GM12874 (cell line): ENCODE measurements at regions not wholly inside any gene's neighbourhood (a gene's known extent, or its start where the extent isn't known, plus 50 kb on each side); places are given as distances from the start of the nearest gene placed in this dataset.

Experiments used
- TF ChIP-seq, protein P1 (sequence below): IDR thresholded peaks from 2 replicates; pipeline ENCODE4 v1.5.1; 2011; ENCODE audit warnings: low read depth, mild to moderate bottlenecking, control low read depth, low read length, moderate library complexity; ENCODE audit not compliant: insufficient read depth

- TF ChIP-seq, protein P1, sequence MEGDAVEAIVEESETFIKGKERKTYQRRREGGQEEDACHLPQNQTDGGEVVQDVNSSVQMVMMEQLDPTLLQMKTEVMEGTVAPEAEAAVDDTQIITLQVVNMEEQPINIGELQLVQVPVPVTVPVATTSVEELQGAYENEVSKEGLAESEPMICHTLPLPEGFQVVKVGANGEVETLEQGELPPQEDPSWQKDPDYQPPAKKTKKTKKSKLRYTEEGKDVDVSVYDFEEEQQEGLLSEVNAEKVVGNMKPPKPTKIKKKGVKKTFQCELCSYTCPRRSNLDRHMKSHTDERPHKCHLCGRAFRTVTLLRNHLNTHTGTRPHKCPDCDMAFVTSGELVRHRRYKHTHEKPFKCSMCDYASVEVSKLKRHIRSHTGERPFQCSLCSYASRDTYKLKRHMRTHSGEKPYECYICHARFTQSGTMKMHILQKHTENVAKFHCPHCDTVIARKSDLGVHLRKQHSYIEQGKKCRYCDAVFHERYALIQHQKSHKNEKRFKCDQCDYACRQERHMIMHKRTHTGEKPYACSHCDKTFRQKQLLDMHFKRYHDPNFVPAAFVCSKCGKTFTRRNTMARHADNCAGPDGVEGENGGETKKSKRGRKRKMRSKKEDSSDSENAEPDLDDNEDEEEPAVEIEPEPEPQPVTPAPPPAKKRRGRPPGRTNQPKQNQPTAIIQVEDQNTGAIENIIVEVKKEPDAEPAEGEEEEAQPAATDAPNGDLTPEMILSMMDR: no peak
Measured at GRCh38 chr16:54685682-54686081, 245.0 kb upstream of the IRX5 start.

- TF ChIP-seq, protein P1: no peak
Measured at GRCh38 chr16:54679531-54679930, 251.1 kb upstream of the IRX5 start.

DNA sequence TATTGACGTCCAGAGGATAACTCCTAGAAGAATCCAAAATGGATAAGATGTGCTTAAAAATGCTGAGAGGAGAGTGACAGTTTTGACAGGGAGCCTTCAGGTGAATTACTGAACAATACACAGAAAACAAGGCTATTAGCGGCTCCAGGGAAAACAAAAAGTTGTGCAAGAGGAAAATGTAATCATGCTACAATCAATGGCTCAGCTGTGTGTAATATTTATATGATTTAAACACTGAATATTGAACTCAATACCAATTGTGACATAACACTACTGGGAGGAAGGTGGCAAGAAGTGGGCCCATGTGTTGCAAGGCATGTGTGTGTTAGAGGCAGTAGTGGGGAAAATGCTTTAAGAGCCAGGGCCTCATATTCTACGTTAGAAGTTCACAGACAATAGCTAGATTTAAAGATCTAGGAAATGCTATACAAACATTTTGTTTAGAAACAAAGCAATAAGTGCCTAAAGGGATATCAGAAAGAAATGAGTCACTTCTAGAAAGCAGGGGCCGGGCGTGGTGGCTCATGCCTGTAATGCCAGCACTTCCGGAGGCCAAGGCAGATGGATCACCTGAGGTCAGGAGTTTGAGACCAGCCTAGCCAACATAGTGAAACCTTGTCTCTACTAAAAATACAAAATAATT is 253.2 kb upstream of the IRX5 start:
- TF ChIP-seq, protein P1: no peak

- TF ChIP-seq, protein P1: no peak
Measured at GRCh38 chr16:54673313-54673712, 257.4 kb upstream of the IRX5 start.

DNA sequence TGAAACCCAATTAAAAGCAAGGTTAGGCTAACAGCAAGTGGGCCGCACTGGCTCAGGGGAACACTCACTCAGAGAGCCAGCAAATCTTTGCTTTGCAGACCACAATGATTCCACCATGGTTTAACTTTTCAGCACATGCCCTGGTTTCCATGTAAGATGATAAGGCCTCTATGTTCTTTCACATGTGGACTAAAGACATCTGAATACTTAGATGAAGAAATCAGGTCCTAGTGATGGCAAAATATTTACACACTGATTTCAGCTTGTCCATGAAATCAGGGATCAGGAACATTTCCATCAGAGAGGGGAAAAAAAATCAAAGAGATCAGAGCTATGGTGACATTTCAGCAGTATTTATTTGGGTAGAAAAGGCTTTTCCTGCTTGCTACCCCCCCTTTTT is 258.2 kb upstream of the IRX5 start:
- TF ChIP-seq, protein P1: no peak

GRCh38 chr16:54657709-54658102 is 273.0 kb upstream of the IRX5 start:
- TF ChIP-seq, protein P1: no peak

GRCh38 chr16:54657058-54657708 is 273.5 kb upstream of the IRX5 start:
- TF ChIP-seq, protein P1: no peak
